ENCODE measurements at regions not wholly inside any gene's neighbourhood (a gene's known extent, or its start where the extent isn't known, plus 50 kb on each side); places are given as distances from the start of the nearest gene placed in this dataset.
"Not testable (repeated sequence)": the region's sequence is repeated elsewhere in the genome, so short reads cannot be mapped to it uniquely, and the experiment has no call there.

DNA sequence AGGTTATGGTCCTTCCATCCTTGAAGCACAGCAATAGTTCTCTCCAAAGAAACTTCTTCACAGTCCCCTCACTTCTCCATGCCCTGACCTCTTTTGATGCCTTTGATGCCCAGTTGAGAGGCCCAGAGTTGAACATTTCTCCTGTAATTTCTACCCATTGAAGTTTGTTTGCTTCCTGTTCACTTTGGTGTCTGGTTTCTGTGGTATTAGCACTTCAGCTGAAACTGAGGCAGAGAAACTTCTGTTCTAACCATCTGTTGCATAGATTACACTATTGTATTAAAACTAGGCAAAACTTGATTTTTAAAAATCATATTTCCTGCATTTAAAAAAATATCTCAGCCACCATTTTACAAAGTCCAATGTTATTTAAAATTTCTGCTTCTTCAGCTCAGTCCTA lies 89.8 kb upstream of the ADGRG2 start:
- POLR2A ChIA-PET, result no interaction called here
- TF ChIP-seq, protein P1, sequence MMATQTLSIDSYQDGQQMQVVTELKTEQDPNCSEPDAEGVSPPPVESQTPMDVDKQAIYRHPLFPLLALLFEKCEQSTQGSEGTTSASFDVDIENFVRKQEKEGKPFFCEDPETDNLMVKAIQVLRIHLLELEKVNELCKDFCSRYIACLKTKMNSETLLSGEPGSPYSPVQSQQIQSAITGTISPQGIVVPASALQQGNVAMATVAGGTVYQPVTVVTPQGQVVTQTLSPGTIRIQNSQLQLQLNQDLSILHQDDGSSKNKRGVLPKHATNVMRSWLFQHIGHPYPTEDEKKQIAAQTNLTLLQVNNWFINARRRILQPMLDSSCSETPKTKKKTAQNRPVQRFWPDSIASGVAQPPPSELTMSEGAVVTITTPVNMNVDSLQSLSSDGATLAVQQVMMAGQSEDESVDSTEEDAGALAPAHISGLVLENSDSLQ (IDR thresholded peaks at IDR 0.05), result no peak
- TF ChIP-seq SUZ12 (IDR thresholded peaks at IDR 0.05), result no peak
- TF ChIP-seq ELF4 (IDR thresholded peaks at IDR 0.05), result no peak
- TF ChIP-seq HDGF (IDR thresholded peaks at IDR 0.05; ENCODE audit: borderline replicate concordance), result no peak
- no peak for TF ChIP-seq FOXA1 (IDR thresholded peaks at IDR 0.05)
- no peak for TF ChIP-seq ZNF384 (IDR thresholded peaks at IDR 0.05)
- no peak for TF ChIP-seq FOXK2 (IDR thresholded peaks at IDR 0.05)
- TF ChIP-seq NFRKB (IDR thresholded peaks at IDR 0.05), result no peak
- TF ChIP-seq CTBP1 (IDR thresholded peaks at IDR 0.05; ENCODE audit: borderline replicate concordance), result no peak
- TF ChIP-seq LEF1 (IDR thresholded peaks at IDR 0.05; ENCODE audit: borderline replicate concordance), result no peak
- TF ChIP-seq ARNT (IDR thresholded peaks at IDR 0.05), result no peak
- no peak for TF ChIP-seq BHLHE40 (IDR thresholded peaks at IDR 0.05; ENCODE audit: borderline replicate concordance)
- TF ChIP-seq SP1 (IDR thresholded peaks at IDR 0.05), result no peak
- TF ChIP-seq L3MBTL2 (conservative IDR thresholded peaks at IDR 0.05), result no peak
- TF ChIP-seq FOXM1 (IDR thresholded peaks at IDR 0.05; ENCODE audit: borderline replicate concordance), result no peak
- no peak for TF ChIP-seq TARDBP (IDR thresholded peaks at IDR 0.05)
- CTCF ChIA-PET, result no interaction called here
- DNase-seq (ENCODE audit: extremely low spot score), result no peak

DNA sequence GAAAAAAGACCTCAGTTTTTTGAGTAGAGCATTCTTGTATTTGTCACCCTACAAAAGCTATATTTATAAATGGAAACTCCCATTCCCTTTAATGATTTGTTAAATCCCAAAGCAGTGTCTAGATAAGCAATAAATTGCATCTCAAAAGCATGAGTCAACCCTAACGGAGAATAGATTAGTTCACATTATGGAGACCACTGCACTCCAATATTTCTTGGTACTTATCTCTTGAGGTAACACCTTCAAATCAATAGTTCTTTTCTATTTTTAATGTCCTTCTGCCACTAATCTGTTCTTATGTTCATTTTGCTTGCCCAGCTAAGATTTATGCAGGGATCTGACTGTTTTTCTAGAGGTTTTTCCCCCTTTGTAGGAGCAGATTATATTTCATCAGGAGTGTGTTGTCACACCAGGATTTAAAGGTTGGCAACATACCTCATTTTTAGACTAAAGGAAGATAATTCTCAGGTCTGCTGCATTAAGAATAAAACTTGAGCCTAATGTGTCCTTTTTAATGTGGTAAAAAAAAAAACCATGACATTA lies 91.4 kb upstream of the ADGRG2 start:
- POLR2A ChIA-PET, result no interaction called here
- CTCF ChIA-PET, result no interaction called here
- TF ChIP-seq HDGF (IDR thresholded peaks at IDR 0.05; ENCODE audit: borderline replicate concordance) (no peak), ARNT (IDR thresholded peaks at IDR 0.05) (no peak), L3MBTL2 (conservative IDR thresholded peaks at IDR 0.05) (no peak), SUZ12 (IDR thresholded peaks at IDR 0.05) (no peak), ZNF384 (IDR thresholded peaks at IDR 0.05) (no peak), ELF4 (IDR thresholded peaks at IDR 0.05) (no peak)
- DNase-seq (ENCODE audit: extremely low spot score), result no peak

DNA sequence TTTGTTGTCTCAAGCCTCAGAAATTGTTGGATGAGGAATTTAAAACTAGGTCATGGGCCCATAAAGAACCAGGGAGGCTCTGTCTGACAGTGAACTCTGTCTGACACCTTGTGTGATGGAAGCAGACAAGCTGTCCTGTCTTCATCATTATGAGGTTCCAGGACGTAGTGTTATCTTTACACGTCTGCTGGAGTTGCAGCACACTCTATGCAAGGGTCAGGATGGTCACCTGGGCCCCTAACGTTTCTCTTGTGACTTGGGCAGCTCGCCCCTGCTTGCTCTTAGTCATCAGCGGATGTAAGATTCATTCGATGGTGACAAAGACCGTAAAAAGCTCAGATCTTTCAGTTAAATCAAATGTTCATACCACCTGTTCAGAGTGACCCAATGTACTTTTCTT lies 92.0 kb upstream of the ADGRG2 start:
- ChIA-PET CTCF (no interaction called here), POLR2A (no interaction called here)
- no peak for DNase-seq (ENCODE audit: extremely low spot score)

DNA sequence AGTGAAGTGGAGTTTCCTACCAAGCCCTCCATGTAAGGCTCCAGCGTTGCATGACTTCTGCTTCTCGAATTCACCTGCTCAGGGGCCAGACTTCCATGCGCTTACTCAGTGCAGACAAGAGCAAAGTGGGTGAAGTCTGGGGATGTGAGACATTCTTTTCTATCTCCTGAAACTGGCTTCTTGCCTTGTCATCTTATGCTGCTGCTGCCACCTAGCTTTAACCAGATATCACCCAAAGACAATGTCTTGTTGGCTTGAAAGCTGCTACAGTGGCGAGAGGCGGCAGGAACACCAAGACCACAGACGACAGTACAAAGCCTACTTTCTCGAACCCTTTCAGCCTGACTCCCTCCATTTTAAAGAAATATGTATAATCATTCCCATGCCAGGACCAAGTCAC lies 103.6 kb upstream of the ADGRG2 start:
- ChIA-PET CTCF (no interaction called here), POLR2A (no interaction called here)
- DNase-seq (ENCODE audit: extremely low spot score), result peak; percentile 14

More for the DNA sequence above, 92.0 kb upstream of the ADGRG2 start:
- TF ChIP-seq SP1 (IDR thresholded peaks at IDR 0.05) (no peak), FOXA1 (IDR thresholded peaks at IDR 0.05) (no peak), L3MBTL2 (conservative IDR thresholded peaks at IDR 0.05) (no peak), CTBP1 (IDR thresholded peaks at IDR 0.05; ENCODE audit: borderline replicate concordance) (no peak), FOXK2 (IDR thresholded peaks at IDR 0.05) (no peak), BHLHE40 (IDR thresholded peaks at IDR 0.05; ENCODE audit: borderline replicate concordance) (no peak), FOXM1 (IDR thresholded peaks at IDR 0.05; ENCODE audit: borderline replicate concordance) (no peak), HDGF (IDR thresholded peaks at IDR 0.05; ENCODE audit: borderline replicate concordance) (no peak), SUZ12 (IDR thresholded peaks at IDR 0.05) (no peak), ZNF384 (IDR thresholded peaks at IDR 0.05) (no peak), ARNT (IDR thresholded peaks at IDR 0.05) (no peak), ELF4 (IDR thresholded peaks at IDR 0.05) (no peak), TARDBP (IDR thresholded peaks at IDR 0.05) (no peak), NFRKB (IDR thresholded peaks at IDR 0.05) (no peak), LEF1 (IDR thresholded peaks at IDR 0.05; ENCODE audit: borderline replicate concordance) (no peak)
- TF ChIP-seq, protein P1 (IDR thresholded peaks at IDR 0.05), result no peak

DNA sequence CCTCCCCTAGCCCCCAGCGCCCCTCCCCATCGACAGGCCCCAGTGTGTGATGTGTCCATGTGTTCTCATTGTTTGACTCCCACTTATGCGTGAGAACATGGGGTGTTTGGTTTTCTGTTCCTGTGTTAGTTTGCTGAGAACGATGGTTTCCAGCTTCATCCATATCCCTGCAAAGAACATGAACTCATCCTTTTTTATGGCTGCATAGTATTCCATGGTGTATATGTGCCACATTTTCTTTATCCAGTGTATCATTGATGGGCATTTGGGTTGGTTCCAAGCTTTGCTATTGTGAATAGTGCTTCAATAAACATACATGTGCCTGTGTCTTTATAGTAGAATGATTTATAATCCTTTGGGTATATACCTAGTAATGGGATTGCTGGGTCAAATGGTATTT lies 107.6 kb upstream of the ADGRG2 start:
- POLR2A ChIA-PET, CTCF ChIA-PET: not testable (repeated sequence)

More for the DNA sequence above, 103.6 kb upstream of the ADGRG2 start:
- no peak for TF ChIP-seq ARNT (IDR thresholded peaks at IDR 0.05)
- no peak for TF ChIP-seq CTBP1 (IDR thresholded peaks at IDR 0.05; ENCODE audit: borderline replicate concordance)
- TF ChIP-seq HDGF (IDR thresholded peaks at IDR 0.05; ENCODE audit: borderline replicate concordance), result no peak

DNA sequence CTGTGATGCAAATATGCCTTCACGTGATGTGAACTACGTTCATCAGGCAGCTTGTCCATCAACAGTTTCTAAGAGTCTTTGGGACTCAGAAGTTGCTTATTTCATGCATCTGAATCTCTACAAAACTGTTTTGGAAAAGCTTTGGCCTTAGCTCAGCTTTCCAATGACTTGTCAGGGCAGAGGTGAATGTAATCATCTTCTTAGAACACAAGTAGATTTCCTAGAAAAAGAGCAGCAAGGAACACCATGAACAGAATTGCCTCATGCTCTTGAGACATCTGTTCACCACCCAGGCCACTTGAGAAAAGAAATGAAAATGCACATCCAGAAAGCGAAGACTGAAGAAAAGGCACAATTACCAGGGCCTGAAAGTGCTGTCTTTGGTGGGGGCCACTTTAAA lies 105.8 kb upstream of the PDHA1 start:
- TF ChIP-seq BHLHE40 (IDR thresholded peaks at IDR 0.05; ENCODE audit: borderline replicate concordance) (no peak), L3MBTL2 (conservative IDR thresholded peaks at IDR 0.05) (no peak), CTBP1 (IDR thresholded peaks at IDR 0.05; ENCODE audit: borderline replicate concordance) (no peak), FOXK2 (IDR thresholded peaks at IDR 0.05) (no peak), NFRKB (IDR thresholded peaks at IDR 0.05) (no peak), FOXA1 (IDR thresholded peaks at IDR 0.05) (no peak), ZNF384 (IDR thresholded peaks at IDR 0.05) (no peak), FOXM1 (IDR thresholded peaks at IDR 0.05; ENCODE audit: borderline replicate concordance) (no peak), TARDBP (IDR thresholded peaks at IDR 0.05) (no peak), ARNT (IDR thresholded peaks at IDR 0.05) (no peak), SUZ12 (IDR thresholded peaks at IDR 0.05) (no peak), LEF1 (IDR thresholded peaks at IDR 0.05; ENCODE audit: borderline replicate concordance) (no peak), HDGF (IDR thresholded peaks at IDR 0.05; ENCODE audit: borderline replicate concordance) (no peak), ELF4 (IDR thresholded peaks at IDR 0.05) (no peak), SP1 (IDR thresholded peaks at IDR 0.05) (no peak)
- TF ChIP-seq, protein P1 (IDR thresholded peaks at IDR 0.05), result no peak
- no peak for DNase-seq (ENCODE audit: extremely low spot score)
- POLR2A ChIA-PET, result no interaction called here
- CTCF ChIA-PET, result interaction anchor here (1.3 kb wide), 1 partner anchor 165 kb away, joined by 3 read pairs; no protein-coding TSS in a partner anchor

More for the DNA sequence above, 107.6 kb upstream of the ADGRG2 start:
- not testable (repeated sequence) for DNase-seq (ENCODE audit: extremely low spot score)

Data from HEK293T (cell line).